ENCODE measurements at regions not wholly inside any gene's neighbourhood (a gene's known extent, or its start where the extent isn't known, plus 50 kb on each side); places are given as distances from the start of the nearest gene placed in this dataset.
"Not testable (repeated sequence)": the region's sequence is repeated elsewhere in the genome, so short reads cannot be mapped to it uniquely, and the experiment has no call there.

GRCh38 chr7:159209429-159209828, 64.8 kb upstream of the VIPR2 start:
- no peak for DNase-seq

- no peak for DNase-seq
Measured at GRCh38 chr7:159207951-159208350, 63.3 kb upstream of the VIPR2 start.

- no peak for DNase-seq
Measured at GRCh38 chr7:159207393-159207792, 62.7 kb upstream of the VIPR2 start.

- no peak for DNase-seq
Measured at GRCh38 chr7:159205833-159206232, 61.2 kb upstream of the VIPR2 start.

- DNase-seq, result no peak
Measured at GRCh38 chr7:159204664-159205063, 60.0 kb upstream of the VIPR2 start.

GRCh38 chr7:159203253-159203652, 58.6 kb upstream of the VIPR2 start:
- not testable (repeated sequence) for DNase-seq

GRCh38 chr7:159201722-159202330, 57.2 kb upstream of the VIPR2 start:
- no peak for DNase-seq

- no peak for DNase-seq
Measured at GRCh38 chr7:159200421-159200820, 55.8 kb upstream of the VIPR2 start.

GRCh38 chr7:159198016-159198724, 53.5 kb upstream of the VIPR2 start:
- DNase-seq, result no peak

GRCh38 chr7:159197066-159197975, 52.7 kb upstream of the VIPR2 start:
- DNase-seq, result no peak

GRCh38 chr7:159196584-159196983, 51.9 kb upstream of the VIPR2 start:
- no peak for DNase-seq

GRCh38 chr7:159195946-159196345, 51.3 kb upstream of the VIPR2 start:
- no peak for DNase-seq

All from renal pelvis (tissue), 1 donor.